ENCODE measurements at regions not wholly inside any gene's neighbourhood (a gene's known extent, or its start where the extent isn't known, plus 50 kb on each side); places are given as distances from the start of the nearest gene placed in this dataset.
"Not testable (repeated sequence)": the region's sequence is repeated elsewhere in the genome, so short reads cannot be mapped to it uniquely, and the experiment has no call there.

DNA sequence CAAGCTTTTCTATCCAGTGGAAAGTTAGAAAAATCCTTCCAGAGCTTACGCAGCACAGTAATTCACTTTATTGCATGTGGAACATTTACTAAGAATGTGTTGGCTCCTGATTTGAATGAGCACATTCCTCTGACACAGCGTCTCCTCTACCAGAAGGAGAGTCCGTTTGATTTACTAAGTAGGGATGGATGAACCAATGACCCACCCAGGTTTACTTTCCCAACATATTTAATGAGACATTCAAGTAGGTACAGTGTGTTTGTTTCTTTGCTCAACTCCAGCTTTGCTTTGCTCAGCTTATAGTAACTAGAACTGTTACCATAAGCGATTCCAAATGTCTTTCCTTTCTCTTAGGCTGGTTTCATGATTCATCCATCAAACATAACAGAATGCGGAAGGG, 161.7 kb downstream of the SMARCA1 start:
- TF ChIP-seq CTCF (IDR thresholded peaks at IDR 0.05; ENCODE audit: borderline replicate concordance, extremely low read depth, insufficient read depth) = no peak
- no peak overlapping the region for H3K27ac ChIP-seq (ENCODE audit: low read depth in 2 of 2, low read length in 2 of 2)
- H3K4me3 ChIP-seq (ENCODE audit: low read length in 3 of 3) = no peak overlapping the region
- no peaks in the 10 kb centered on the region for H3K4me1 ChIP-seq (ENCODE audit: control insufficient read depth in 2 of 3, insufficient read depth in 2 of 3, low read depth in 1 of 3, low read length in 3 of 3)
- no peak overlapping the region for H3K9ac ChIP-seq (ENCODE audit: low read length in 3 of 3)
- no peak for FAIRE-seq
- intact Hi-C loops (cut with DNase I) = no loop called here
- no peaks in the 10 kb centered on the region for H3K36me3 ChIP-seq (ENCODE audit: control insufficient read depth in 2 of 3, insufficient read depth in 3 of 3, low read length in 3 of 3)
- no peaks in the 10 kb centered on the region for H3K9me3 ChIP-seq (ENCODE audit: control insufficient read depth in 2 of 3, insufficient read depth in 1 of 3, low read length in 3 of 3)
- DNase-seq = peak in 2 of 5 donors; percentile 28 to 58
- no peaks in the 10 kb centered on the region for H3K27me3 ChIP-seq (ENCODE audit: control insufficient read depth, insufficient read depth, low read length)

- Histone ChIP-seq H3K36me3 (ENCODE audit: control insufficient read depth in 2 of 3, insufficient read depth in 3 of 3, low read length in 3 of 3) (no peaks in the 10 kb centered on the region), H3K4me3 (ENCODE audit: low read length in 3 of 3) (no peak overlapping the region), H3K4me1 (ENCODE audit: control insufficient read depth in 2 of 3, insufficient read depth in 2 of 3, low read depth in 1 of 3, low read length in 3 of 3) (no peaks in the 10 kb centered on the region), H3K9ac (ENCODE audit: low read length in 3 of 3) (no peak overlapping the region), H3K27me3 (ENCODE audit: control insufficient read depth, insufficient read depth, low read length) (no peaks in the 10 kb centered on the region), H3K27ac (ENCODE audit: low read depth in 2 of 2, low read length in 2 of 2) (no peak overlapping the region), H3K9me3 (ENCODE audit: control insufficient read depth in 2 of 3, insufficient read depth in 1 of 3, low read length in 3 of 3) (no peaks in the 10 kb centered on the region)
- FAIRE-seq (peak; percentile 33), DNase-seq (peak in 4 of 5 donors; percentile 26 to 38 (median 37))
- TF ChIP-seq CTCF (IDR thresholded peaks at IDR 0.05; ENCODE audit: borderline replicate concordance, extremely low read depth, insufficient read depth) = peak; percentile 48
- intact Hi-C loops (cut with DNase I) = no loop called here
Measured at GRCh38 chrX:129360175-129360574, 163.1 kb downstream of the SMARCA1 start.

DNA sequence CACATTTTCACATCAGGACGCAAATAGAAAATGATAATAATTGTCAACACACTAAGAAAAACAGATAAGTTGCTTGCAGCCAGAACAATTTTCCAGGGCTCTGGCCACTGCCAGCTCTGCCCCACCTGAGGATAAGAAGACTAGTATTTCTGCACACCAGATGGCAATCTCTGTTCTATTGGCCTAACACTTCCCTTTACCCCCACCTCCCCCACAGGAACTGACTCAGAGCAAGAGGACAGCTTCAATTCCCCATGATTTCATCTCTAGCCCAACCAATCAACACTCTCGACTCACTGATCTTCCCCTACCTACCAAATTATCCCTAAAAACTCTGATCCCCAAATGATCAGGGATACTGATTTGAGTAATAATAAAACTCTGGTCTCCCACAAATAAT, 164.0 kb downstream of the SMARCA1 start:
- no peak for DNase-seq
- Histone ChIP-seq H3K36me3 (ENCODE audit: control insufficient read depth in 2 of 3, insufficient read depth in 3 of 3, low read length in 3 of 3) (no peaks in the 10 kb centered on the region), H3K27me3 (ENCODE audit: control insufficient read depth, insufficient read depth, low read length) (no peaks in the 10 kb centered on the region), H3K27ac (ENCODE audit: low read depth in 2 of 2, low read length in 2 of 2) (no peak overlapping the region), H3K4me1 (ENCODE audit: control insufficient read depth in 2 of 3, insufficient read depth in 2 of 3, low read depth in 1 of 3, low read length in 3 of 3) (no peaks in the 10 kb centered on the region), H3K9ac (ENCODE audit: low read length in 3 of 3) (no peak overlapping the region), H3K9me3 (ENCODE audit: control insufficient read depth in 2 of 3, insufficient read depth in 1 of 3, low read length in 3 of 3) (no peaks in the 10 kb centered on the region), H3K4me3 (ENCODE audit: low read length in 3 of 3) (no peak overlapping the region)
- intact Hi-C loops (cut with DNase I) = no loop called here
- FAIRE-seq = no peak
- TF ChIP-seq CTCF (IDR thresholded peaks at IDR 0.05; ENCODE audit: borderline replicate concordance, extremely low read depth, insufficient read depth) = no peak

GRCh38 chrX:129357428-129357827, 165.9 kb downstream of the SMARCA1 start:
- H3K27ac ChIP-seq (ENCODE audit: low read depth in 2 of 2, low read length in 2 of 2); H3K27me3 ChIP-seq (ENCODE audit: control insufficient read depth, insufficient read depth, low read length); DNase-seq; intact Hi-C loops (cut with DNase I); H3K9ac ChIP-seq (ENCODE audit: low read length in 3 of 3); H3K9me3 ChIP-seq (ENCODE audit: control insufficient read depth in 2 of 3, insufficient read depth in 1 of 3, low read length in 3 of 3); H3K4me3 ChIP-seq (ENCODE audit: low read length in 3 of 3); FAIRE-seq; H3K36me3 ChIP-seq (ENCODE audit: control insufficient read depth in 2 of 3, insufficient read depth in 3 of 3, low read length in 3 of 3); H3K4me1 ChIP-seq (ENCODE audit: control insufficient read depth in 2 of 3, insufficient read depth in 2 of 3, low read depth in 1 of 3, low read length in 3 of 3): not testable (repeated sequence)

All from kidney (tissue), 13 donors.